Peyer's patch (tissue), 4 donors: ENCODE measurements at regions not wholly inside any gene's neighbourhood (a gene's known extent, or its start where the extent isn't known, plus 50 kb on each side); places are given as distances from the start of the nearest gene placed in this dataset.

Experiments
- DNase-seq, 3 donors: peaks; one replicate each; pipeline ENCODE4 v3.0.0-alpha.2; 2017 to 2019
- H3K27ac ChIP-seq, 4 donors: fragments of 200-600 bp; sonication (generic); one replicate each; pipeline ENCODE4 v1.5.1; 2016 to 2019
- H3K27me3 ChIP-seq, 2 donors: fragments of 200-600 bp; sonication (generic); one replicate each; pipeline ENCODE4 v1.5.1; 2019
- H3K36me3 ChIP-seq, 3 donors: fragments of 200-600 bp; sonication (generic); one replicate each; pipeline ENCODE4 v1.5.1; 2016 to 2019
- H3K4me1 ChIP-seq, 4 donors: fragments of 200-600 bp; sonication (generic); one replicate each; pipeline ENCODE4 v1.5.1; 2016 to 2019
- H3K4me3 ChIP-seq, 4 donors: fragments of 200-600 bp; sonication (generic); 1 replicate in 3 of 4; 2 replicates in 1 of 4; pipeline ENCODE4 v1.5.1; 2016 to 2019; ENCODE audit warnings: mild to moderate bottlenecking in 1 of 4
- H3K9me3 ChIP-seq, 4 donors: fragments of 200-600 bp; sonication (generic); one replicate each; pipeline ENCODE4 v1.5.1; 2016 to 2019; ENCODE audit warnings: mild to moderate bottlenecking in 1 of 4
- CTCF ChIP-seq, 6 experiments: fragments of 450-650 bp in 4 of 6; fragments of 200-600 bp in 2 of 6; sonication (generic) in 1 of 6; IDR thresholded peaks; one replicate each; pipeline ENCODE4 v1.5.1; 2017 to 2019; ENCODE audit warnings: antibody characterized with exemption in 6 of 6, mild to moderate bottlenecking in 3 of 6, moderate library complexity in 1 of 6
- POLR2A ChIP-seq, 2 donors: fragments of 450-650 bp; IDR thresholded peaks; one replicate each; pipeline ENCODE4 v1.5.1; 2017; ENCODE audit warnings: antibody characterized with exemption in 2 of 2, mild to moderate bottlenecking in 2 of 2, moderate library complexity in 2 of 2

- no peak for DNase-seq
Measured at GRCh38 chr3:64295594-64295993, 70.3 kb upstream of the PRICKLE2 start.

GRCh38 chr3:64294771-64295170 lies 69.5 kb upstream of the PRICKLE2 start:
- Histone ChIP-seq H3K4me3 (no peak overlapping the region), H3K36me3 (no peaks in the 10 kb centered on the region), H3K9me3 (peaks cover 0 to 8% (median 0%) of the 10 kb centered on the region in 4 donors), H3K27ac (no peak overlapping the region), H3K27me3 (no peaks in the 10 kb centered on the region), H3K4me1 (no peaks in the 10 kb centered on the region)
- no peak for DNase-seq
- TF ChIP-seq CTCF (IDR thresholded peaks at IDR 0.05) (no peak), POLR2A (IDR thresholded peaks at IDR 0.05) (no peak)

More at GRCh38 chr3:64295594-64295993, 70.3 kb upstream of the PRICKLE2 start:
- TF ChIP-seq CTCF (IDR thresholded peaks at IDR 0.05) (no peak), POLR2A (IDR thresholded peaks at IDR 0.05) (no peak)
- Histone ChIP-seq H3K4me3 (no peak overlapping the region), H3K27ac (peak overlapping the region in 1 of 4 donors; percentile 35), H3K4me1 (no peaks in the 10 kb centered on the region), H3K9me3 (peaks cover 0 to 8% (median 0%) of the 10 kb centered on the region in 4 donors), H3K36me3 (no peaks in the 10 kb centered on the region), H3K27me3 (no peaks in the 10 kb centered on the region)

- no peak for TF ChIP-seq CTCF (IDR thresholded peaks at IDR 0.05)
- TF ChIP-seq POLR2A (IDR thresholded peaks at IDR 0.05) = no peak
- Histone ChIP-seq H3K4me1 (no peaks in the 10 kb centered on the region), H3K4me3 (no peak overlapping the region), H3K27ac (no peak overlapping the region), H3K9me3 (peaks cover 0 to 8% (median 0%) of the 10 kb centered on the region in 4 donors), H3K36me3 (no peaks in the 10 kb centered on the region), H3K27me3 (no peaks in the 10 kb centered on the region)
- DNase-seq = no peak
Measured at GRCh38 chr3:64293121-64293520, 67.9 kb upstream of the PRICKLE2 start.

GRCh38 chr3:64291956-64292355 lies 66.7 kb upstream of the PRICKLE2 start:
- Histone ChIP-seq H3K4me1 (no peaks in the 10 kb centered on the region), H3K27ac (peak overlapping the region in 2 of 4 donors; percentile 9 to 30), H3K9me3 (peaks cover 0 to 4% (median 0%) of the 10 kb centered on the region in 4 donors), H3K27me3 (no peaks in the 10 kb centered on the region), H3K36me3 (no peaks in the 10 kb centered on the region), H3K4me3 (no peak overlapping the region)
- no peak for TF ChIP-seq CTCF (IDR thresholded peaks at IDR 0.05)
- TF ChIP-seq POLR2A (IDR thresholded peaks at IDR 0.05) = no peak
- DNase-seq = no peak

- no peaks in the 10 kb centered on the region for H3K36me3 ChIP-seq
- H3K4me1 ChIP-seq = no peaks in the 10 kb centered on the region
- no peak overlapping the region for H3K4me3 ChIP-seq
- TF ChIP-seq CTCF (IDR thresholded peaks at IDR 0.05) = no peak
- no peak for TF ChIP-seq POLR2A (IDR thresholded peaks at IDR 0.05)
- no peaks in the 10 kb centered on the region for H3K9me3 ChIP-seq
- no peak for DNase-seq
- no peaks in the 10 kb centered on the region for H3K27me3 ChIP-seq
- H3K27ac ChIP-seq = peak overlapping the region in 1 of 4 donors; percentile 40
Measured at GRCh38 chr3:64291345-64291744, 66.1 kb upstream of the PRICKLE2 start.

GRCh38 chr3:64290864-64291263 lies 65.6 kb upstream of the PRICKLE2 start:
- Histone ChIP-seq H3K4me3 (no peak overlapping the region), H3K4me1 (no peaks in the 10 kb centered on the region), H3K36me3 (no peaks in the 10 kb centered on the region), H3K27me3 (no peaks in the 10 kb centered on the region), H3K27ac (peak overlapping the region in 1 of 4 donors; percentile 25), H3K9me3 (no peaks in the 10 kb centered on the region)
- no peak for DNase-seq
- TF ChIP-seq POLR2A (IDR thresholded peaks at IDR 0.05) (no peak), CTCF (IDR thresholded peaks at IDR 0.05) (no peak)
